Upper lobe of left lung (tissue), 6 donors: ENCODE measurements at regions not wholly inside any gene's neighbourhood (a gene's known extent, or its start where the extent isn't known, plus 50 kb on each side); places are given as distances from the start of the nearest gene placed in this dataset.

ENCODE experiments used
- ATAC-seq, 2 donors: fragments of 200-7000 bp; cut with Tn5 transposase; one replicate each; pipeline ENCODE4 v1.9.1; 2022; ENCODE audit warnings: mild to moderate bottlenecking in 2 of 2, moderate library complexity in 2 of 2; ENCODE audit not compliant: low FRiP score in 2 of 2
- DNase-seq, 2 donors: peaks; one replicate each; pipeline ENCODE4 v3.0.0-alpha.2; 2019 to 2020
- H3K27ac ChIP-seq, 4 donors: fragments of 200-600 bp; sonication (generic); one replicate each; pipeline ENCODE4 v1.5.1; 2016 to 2019
- H3K27me3 ChIP-seq, 4 donors: fragments of 200-600 bp; sonication (generic); one replicate each; pipeline ENCODE4 v1.5.1; 2017 to 2019
- H3K36me3 ChIP-seq, 4 donors: fragments of 200-600 bp; sonication (generic); one replicate each; pipeline ENCODE4 v1.5.1; 2016 to 2019
- H3K4me1 ChIP-seq, 4 donors: fragments of 200-600 bp; sonication (generic); one replicate each; pipeline ENCODE4 v1.5.1; 2018 to 2019
- H3K4me3 ChIP-seq, 4 donors: fragments of 200-600 bp; sonication (generic); one replicate each; pipeline ENCODE4 v1.5.1; 2017 to 2019; ENCODE audit warnings: mild to moderate bottlenecking in 2 of 4, moderate library complexity in 1 of 4
- H3K9me3 ChIP-seq, 4 donors: fragments of 200-600 bp; sonication (generic); one replicate each; pipeline ENCODE4 v1.5.1; 2018 to 2019
- EP300 ChIP-seq, 4 donors: sonication (generic); formaldehyde crosslinking; IDR thresholded peaks; one replicate each; pipeline ENCODE4 v1.5.1; 2017; ENCODE audit warnings: antibody characterized with exemption in 4 of 4, control low read depth in 2 of 4
- POLR2A ChIP-seq, 4 donors: fragments of 450-650 bp; IDR thresholded peaks; one replicate each; pipeline ENCODE4 v1.5.1; 2016 to 2017; ENCODE audit warnings: antibody characterized with exemption in 4 of 4, mild to moderate bottlenecking in 2 of 4
- POLR2AphosphoS5 ChIP-seq, 2 donors: sonication (generic); formaldehyde crosslinking; IDR thresholded peaks; one replicate each; pipeline ENCODE4 v1.5.1; 2017; ENCODE audit warnings: antibody characterized with exemption in 2 of 2
- WGBS, 2 donors: methylation state at CpG; one replicate each; pipeline ENCODE4 v1.1.5; 2017 to 2018; 5-methylcytosine and 5-hydroxymethylcytosine counted together
- TF ChIP-seq, protein P1 (sequence below), 6 experiments: fragments of 450-650 bp in 4 of 6; fragments of 200-600 bp in 2 of 6; sonication (generic) in 2 of 6; IDR thresholded peaks; one replicate each; pipeline ENCODE4 v1.5.1; 2016 to 2019; ENCODE audit warnings: antibody characterized with exemption in 6 of 6
- donor health status: DM: no; HTN: no; CAD: no; lungs with moderate emphysema.
- donor health status: DM: no; HTN: yes; CAD: no; lungs with severe emphysema.

DNA sequence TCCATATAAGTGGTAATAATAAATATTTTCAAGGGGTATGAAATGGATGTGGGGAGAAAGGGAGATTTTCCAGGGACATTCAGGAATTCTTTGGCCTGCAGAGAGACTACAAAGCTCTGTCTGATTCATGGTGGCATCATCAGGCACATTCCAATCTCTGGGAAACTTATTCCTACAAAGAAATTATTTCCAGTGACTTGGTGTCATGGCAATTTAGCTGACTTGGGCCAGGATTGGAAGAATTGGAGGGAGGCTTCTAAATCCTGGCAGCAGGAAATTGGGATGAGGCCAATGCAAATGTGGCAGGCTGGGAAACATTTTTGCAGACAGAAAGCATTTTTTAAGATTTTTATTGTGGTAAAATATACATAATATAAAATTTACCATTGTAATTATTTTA, 204.6 kb downstream of the RTL9 start:
- no peaks in the 10 kb centered on the region for H3K36me3 ChIP-seq
- DNase-seq (no peak), ATAC-seq (no peak)
- no peak overlapping the region for H3K27ac ChIP-seq
- no peaks in the 10 kb centered on the region for H3K4me1 ChIP-seq
- no peaks in the 10 kb centered on the region for H3K27me3 ChIP-seq
- H3K9me3 ChIP-seq: peaks cover 0 to 15% (median 0%) of the 10 kb centered on the region in 4 donors
- TF ChIP-seq, protein P1, sequence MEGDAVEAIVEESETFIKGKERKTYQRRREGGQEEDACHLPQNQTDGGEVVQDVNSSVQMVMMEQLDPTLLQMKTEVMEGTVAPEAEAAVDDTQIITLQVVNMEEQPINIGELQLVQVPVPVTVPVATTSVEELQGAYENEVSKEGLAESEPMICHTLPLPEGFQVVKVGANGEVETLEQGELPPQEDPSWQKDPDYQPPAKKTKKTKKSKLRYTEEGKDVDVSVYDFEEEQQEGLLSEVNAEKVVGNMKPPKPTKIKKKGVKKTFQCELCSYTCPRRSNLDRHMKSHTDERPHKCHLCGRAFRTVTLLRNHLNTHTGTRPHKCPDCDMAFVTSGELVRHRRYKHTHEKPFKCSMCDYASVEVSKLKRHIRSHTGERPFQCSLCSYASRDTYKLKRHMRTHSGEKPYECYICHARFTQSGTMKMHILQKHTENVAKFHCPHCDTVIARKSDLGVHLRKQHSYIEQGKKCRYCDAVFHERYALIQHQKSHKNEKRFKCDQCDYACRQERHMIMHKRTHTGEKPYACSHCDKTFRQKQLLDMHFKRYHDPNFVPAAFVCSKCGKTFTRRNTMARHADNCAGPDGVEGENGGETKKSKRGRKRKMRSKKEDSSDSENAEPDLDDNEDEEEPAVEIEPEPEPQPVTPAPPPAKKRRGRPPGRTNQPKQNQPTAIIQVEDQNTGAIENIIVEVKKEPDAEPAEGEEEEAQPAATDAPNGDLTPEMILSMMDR (IDR thresholded peaks at IDR 0.05): no peak
- TF ChIP-seq POLR2AphosphoS5 (IDR thresholded peaks at IDR 0.05) (no peak), EP300 (IDR thresholded peaks at IDR 0.05) (no peak), POLR2A (IDR thresholded peaks at IDR 0.05) (no peak)
- no peak overlapping the region for H3K4me3 ChIP-seq

DNA sequence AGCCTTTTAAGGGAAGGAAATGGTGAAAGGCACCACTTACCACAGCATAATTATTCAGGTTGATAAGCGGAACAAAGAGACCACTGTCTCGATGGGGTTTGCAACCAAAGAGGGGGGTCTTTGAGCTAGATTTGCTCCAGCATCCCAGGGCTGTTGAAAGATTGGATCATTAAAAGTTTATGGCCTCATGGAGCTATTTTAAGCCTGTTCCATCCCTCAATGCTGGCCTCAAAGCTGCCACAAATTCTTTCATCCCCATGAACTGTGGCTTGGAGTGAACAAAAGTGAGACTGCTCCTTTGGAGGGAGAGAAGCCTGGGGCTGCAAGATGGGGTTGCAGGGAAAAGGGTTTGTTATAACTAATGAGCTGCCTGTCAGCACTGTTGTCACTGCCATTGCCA, 209.8 kb downstream of the RTL9 start:
- Histone ChIP-seq H3K4me3 (no peak overlapping the region), H3K27me3 (no peaks in the 10 kb centered on the region), H3K4me1 (no peaks in the 10 kb centered on the region), H3K27ac (no peak overlapping the region), H3K36me3 (no peaks in the 10 kb centered on the region), H3K9me3 (peaks cover 0 to 9% (median 0%) of the 10 kb centered on the region in 4 donors)
- WGBS, 2 donors: 25 to 65% methylated on average over 2 of the region's 2 CpGs
- ATAC-seq: no peak
- TF ChIP-seq POLR2A (IDR thresholded peaks at IDR 0.05) (no peak), POLR2AphosphoS5 (IDR thresholded peaks at IDR 0.05) (no peak), EP300 (IDR thresholded peaks at IDR 0.05) (no peak)
- TF ChIP-seq, protein P1 (IDR thresholded peaks at IDR 0.05): no peak
- DNase-seq: no peak

DNA sequence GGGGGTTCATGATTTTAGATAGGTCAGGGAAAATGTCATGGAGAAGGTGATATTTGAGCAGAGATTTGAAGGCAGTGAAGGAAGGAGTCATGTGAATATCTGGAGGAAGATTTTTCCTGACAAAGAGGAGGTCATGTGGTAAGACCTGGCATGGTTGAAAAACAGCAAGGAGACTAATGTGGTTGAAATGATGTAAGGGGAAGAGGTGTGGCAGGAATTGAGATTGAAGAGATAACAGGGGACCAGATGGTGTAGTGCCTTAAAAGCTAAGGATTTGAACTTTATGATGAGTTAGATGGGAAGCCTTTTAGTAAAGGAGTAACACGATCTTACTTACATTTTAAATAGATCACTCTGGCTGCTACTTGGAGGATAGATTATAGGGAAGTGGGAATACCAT, 210.9 kb downstream of the RTL9 start:
- Histone ChIP-seq H3K27me3 (no peaks in the 10 kb centered on the region), H3K4me1 (no peaks in the 10 kb centered on the region), H3K27ac (no peak overlapping the region), H3K36me3 (no peaks in the 10 kb centered on the region), H3K9me3 (peaks cover 0 to 9% (median 0%) of the 10 kb centered on the region in 4 donors), H3K4me3 (no peak overlapping the region)
- TF ChIP-seq EP300 (IDR thresholded peaks at IDR 0.05): no peak
- no peak for TF ChIP-seq POLR2A (IDR thresholded peaks at IDR 0.05)
- TF ChIP-seq POLR2AphosphoS5 (IDR thresholded peaks at IDR 0.05): no peak
- TF ChIP-seq, protein P1 (IDR thresholded peaks at IDR 0.05): no peak
- WGBS, 2 donors: 24 to 63% methylated on average over 1 of the region's 1 CpG
- DNase-seq: no peak
- no peak for ATAC-seq

DNA sequence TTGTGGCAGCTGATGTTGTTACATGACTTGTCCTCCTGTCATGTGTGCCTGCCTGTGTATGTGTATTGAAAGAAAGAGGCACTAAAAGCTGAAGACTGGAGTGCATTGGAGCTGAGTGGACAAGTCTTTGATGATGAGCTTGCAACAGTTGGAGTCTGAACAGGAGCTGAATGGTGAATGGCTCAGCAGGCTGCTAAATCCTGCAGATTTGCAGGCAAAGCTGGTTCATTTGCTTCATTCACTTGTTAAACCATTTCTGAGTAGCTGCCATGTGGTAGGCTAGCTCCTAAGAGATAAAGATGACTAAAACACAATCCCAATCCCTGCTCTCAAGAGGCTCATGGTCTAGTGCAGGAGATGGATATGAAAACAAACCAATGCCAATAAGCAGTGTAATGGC, 217.3 kb downstream of the CHRDL1 start:
- Histone ChIP-seq H3K27ac (no peak overlapping the region), H3K4me3 (no peak overlapping the region), H3K36me3 (no peaks in the 10 kb centered on the region), H3K4me1 (no peaks in the 10 kb centered on the region), H3K27me3 (no peaks in the 10 kb centered on the region), H3K9me3 (no peaks in the 10 kb centered on the region)
- ATAC-seq (no peak), DNase-seq (no peak)
- no peak for TF ChIP-seq POLR2AphosphoS5 (IDR thresholded peaks at IDR 0.05)
- TF ChIP-seq EP300 (IDR thresholded peaks at IDR 0.05): no peak
- TF ChIP-seq, protein P1 (IDR thresholded peaks at IDR 0.05): no peak
- no peak for TF ChIP-seq POLR2A (IDR thresholded peaks at IDR 0.05)

DNA sequence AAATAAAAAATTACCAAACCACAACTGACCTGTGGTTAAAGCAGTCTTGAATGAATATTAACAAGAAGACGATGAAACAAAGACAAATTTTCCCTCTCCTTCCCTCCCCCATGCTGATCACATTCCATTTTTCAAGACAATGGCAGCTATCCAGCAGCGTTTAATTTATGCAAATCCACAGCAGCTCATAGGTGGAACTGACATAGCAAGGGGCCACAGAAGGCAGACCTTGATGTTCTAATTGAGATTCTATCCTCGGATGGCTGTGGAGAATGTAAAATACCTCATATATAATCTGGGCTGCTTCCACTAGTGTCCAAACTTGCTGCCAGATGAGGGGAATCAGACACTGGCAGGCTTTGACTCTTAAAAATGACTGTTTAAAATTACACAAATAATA, 211.5 kb downstream of the CHRDL1 start:
- Histone ChIP-seq H3K4me1 (no peaks in the 10 kb centered on the region), H3K4me3 (no peak overlapping the region), H3K27me3 (no peaks in the 10 kb centered on the region), H3K36me3 (no peaks in the 10 kb centered on the region), H3K27ac (no peak overlapping the region), H3K9me3 (no peaks in the 10 kb centered on the region)
- no peak for ATAC-seq
- WGBS, 2 donors: 61 to 62% methylated on average over 3 of the region's 3 CpGs
- TF ChIP-seq POLR2AphosphoS5 (IDR thresholded peaks at IDR 0.05): no peak
- TF ChIP-seq, protein P1 (IDR thresholded peaks at IDR 0.05): no peak
- TF ChIP-seq EP300 (IDR thresholded peaks at IDR 0.05): no peak
- no peak for TF ChIP-seq POLR2A (IDR thresholded peaks at IDR 0.05)
- DNase-seq: no peak
